Caco-2 (cell line): ENCODE measurements at regions not wholly inside any gene's neighbourhood (a gene's known extent, or its start where the extent isn't known, plus 50 kb on each side); places are given as distances from the start of the nearest gene placed in this dataset.

ENCODE experiments used
- BruUV-seq: library from RNA; stranded (reverse); fragments of 400-500 nt; replicated peaks from 2 replicates; lab custom pipeline; 2021; lab: Mats Ljungman, UMichigan
- CTCF ChIA-PET: fragments of 300-600 bp; sonication (Branson Sonifier 250); formaldehyde crosslinking; loops from one replicate; lab custom pipeline; 2022; ENCODE audit warnings: antibody characterized with exemption; lab: Charles Lee
- POLR2A ChIA-PET: fragments of 300-600 bp; sonication (Branson Sonifier 250); formaldehyde crosslinking; loops from one replicate; lab custom pipeline; 2022; ENCODE audit warnings: antibody characterized with exemption; lab: Charles Lee
- DNase-seq, 2 experiments: peaks; one replicate each; pipeline versions ENCODE4 v3.0.0 to v3.0.0-alpha.2; 2020 to 2022
- H3K27me3 ChIP-seq: replicated peaks from 2 replicates; pipeline ENCODE4 v1.6.0; 2011; ENCODE audit warnings: low read length; ENCODE audit not compliant: control insufficient read depth, insufficient read depth
- H3K36me3 ChIP-seq: 2 replicates; pipeline ENCODE4 v1.5.1; 2011; ENCODE audit warnings: low read length; ENCODE audit not compliant: control insufficient read depth, insufficient read depth
- H3K4me1 ChIP-seq: fragments of 250-450 bp; sonication (Bioruptor Pico); 2 replicates; pipeline ENCODE4 v1.5.1; 2020; ENCODE audit warnings: mild to moderate bottlenecking
- H3K4me3 ChIP-seq: 2 replicates; pipeline ENCODE4 v1.5.1; 2011; ENCODE audit warnings: low read depth, mild to moderate bottlenecking, control low read depth, low read length
- H3K9me3 ChIP-seq: fragments of 250-450 bp; sonication (Bioruptor Pico); 2 replicates; pipeline ENCODE4 v1.5.1; 2020; ENCODE audit warnings: mild to moderate bottlenecking, moderate library complexity
- H3K27ac Mint-ChIP-seq: one replicate; pipeline ENCODE4 v1.8.0; 2022; ENCODE audit warnings: mixed read lengths; ENCODE audit not compliant: unreplicated experiment
- H3K27me3 Mint-ChIP-seq: one replicate; pipeline ENCODE4 v1.8.0; 2022; ENCODE audit warnings: mixed read lengths; ENCODE audit not compliant: insufficient read depth, unreplicated experiment
- H3K36me3 Mint-ChIP-seq: one replicate; pipeline ENCODE4 v1.8.0; 2022; ENCODE audit warnings: mild to moderate bottlenecking, mixed read lengths; ENCODE audit not compliant: insufficient read depth, unreplicated experiment
- H3K4me1 Mint-ChIP-seq: one replicate; pipeline ENCODE4 v1.8.0; 2022; ENCODE audit warnings: low read depth, mixed read lengths; ENCODE audit not compliant: unreplicated experiment
- H3K4me3 Mint-ChIP-seq: one replicate; pipeline ENCODE4 v1.8.0; 2022; ENCODE audit warnings: mild to moderate bottlenecking, moderate library complexity, mixed read lengths; ENCODE audit not compliant: unreplicated experiment
- H3K9me3 Mint-ChIP-seq: one replicate; pipeline ENCODE4 v1.8.0; 2022; ENCODE audit warnings: mixed read lengths; ENCODE audit not compliant: unreplicated experiment
- CTCF ChIP-seq, 2 experiments: fragments of 200-600 bp in 1 of 2; IDR thresholded peaks; 1 replicate in 1 of 2; 2 replicates in 1 of 2; pipeline versions ENCODE4 v1.5.1 to v1.8.0; 2011 to 2022; ENCODE audit warnings: antibody characterized with exemption in 1 of 2, control low read depth in 1 of 2, inconsistent platforms in 1 of 2, low read depth in 1 of 2, low read length in 1 of 2, mild to moderate bottlenecking in 1 of 2, moderate library complexity in 1 of 2; ENCODE audit not compliant: insufficient read depth in 1 of 2, severe bottlenecking in 1 of 2, unreplicated experiment in 1 of 2
- intact Hi-C: fragments of 100-400 bp; cut with micrococcal nuclease; formaldehyde crosslinking; loops from one replicate; pipeline ENCODE4 v1.10.0; 2022; ENCODE audit not compliant: unreplicated experiment

GRCh38 chr12:81949841-81950308, 190.7 kb upstream of the PPFIA2 start:
- no peaks in the 10 kb centered on the region for H3K9me3 Mint-ChIP-seq
- no peaks in the 10 kb centered on the region for H3K9me3 ChIP-seq
- no peak for TF ChIP-seq CTCF (IDR thresholded peaks at IDR 0.05; ENCODE audit: insufficient read depth in 1 of 2, low read depth in 1 of 2, low read length in 1 of 2, severe bottlenecking in 1 of 2, unreplicated experiment in 1 of 2)
- no peak overlapping the region for H3K4me3 ChIP-seq
- intact Hi-C loops = no loop called here
- ChIA-PET CTCF (no interaction called here), POLR2A (no interaction called here)
- H3K27ac Mint-ChIP-seq = no peak overlapping the region
- BruUV-seq = no TSS peak
- DNase-seq = no peak
- no peaks in the 10 kb centered on the region for H3K4me1 Mint-ChIP-seq
- no peak overlapping the region for H3K4me3 Mint-ChIP-seq
- no peaks in the 10 kb centered on the region for H3K36me3 ChIP-seq
- H3K36me3 Mint-ChIP-seq = no peaks in the 10 kb centered on the region
- H3K4me1 ChIP-seq = no peaks in the 10 kb centered on the region
- H3K27me3 Mint-ChIP-seq = peaks cover 3% of the 10 kb centered on the region
- H3K27me3 ChIP-seq = no peaks in the 10 kb centered on the region

- Mint-ChIP-seq H3K9me3 (no peaks in the 10 kb centered on the region), H3K27ac (no peak overlapping the region), H3K36me3 (no peaks in the 10 kb centered on the region), H3K27me3 (peaks cover 3% of the 10 kb centered on the region), H3K4me3 (no peak overlapping the region), H3K4me1 (no peaks in the 10 kb centered on the region)
- ChIA-PET CTCF (no interaction called here), POLR2A (no interaction called here)
- no TSS peak for BruUV-seq
- no peak for TF ChIP-seq CTCF (IDR thresholded peaks at IDR 0.05; ENCODE audit: insufficient read depth in 1 of 2, low read depth in 1 of 2, low read length in 1 of 2, severe bottlenecking in 1 of 2, unreplicated experiment in 1 of 2)
- H3K27me3 ChIP-seq = no peaks in the 10 kb centered on the region
- H3K9me3 ChIP-seq = no peaks in the 10 kb centered on the region
- no peaks in the 10 kb centered on the region for H3K4me1 ChIP-seq
- H3K36me3 ChIP-seq = no peaks in the 10 kb centered on the region
- intact Hi-C loops = no loop called here
- no peak for DNase-seq
- H3K4me3 ChIP-seq = no peak overlapping the region
Observed at GRCh38 chr12:81949416-81949815, 190.3 kb upstream of the PPFIA2 start.

- POLR2A ChIA-PET = no interaction called here
- no peak for DNase-seq
- peaks cover 3% of the 10 kb centered on the region for H3K27me3 Mint-ChIP-seq
Observed at GRCh38 chr12:81944886-81945285, 185.7 kb upstream of the PPFIA2 start.

More at GRCh38 chr12:81944886-81945285, 185.7 kb upstream of the PPFIA2 start:
- no peaks in the 10 kb centered on the region for H3K27me3 ChIP-seq
- Mint-ChIP-seq H3K9me3 (no peaks in the 10 kb centered on the region), H3K36me3 (no peaks in the 10 kb centered on the region), H3K4me1 (no peaks in the 10 kb centered on the region), H3K27ac (no peak overlapping the region), H3K4me3 (no peak overlapping the region)
- CTCF ChIA-PET = no interaction called here
- no peaks in the 10 kb centered on the region for H3K36me3 ChIP-seq
- no peak overlapping the region for H3K4me3 ChIP-seq
- H3K9me3 ChIP-seq = no peaks in the 10 kb centered on the region
- no peak for TF ChIP-seq CTCF (IDR thresholded peaks at IDR 0.05; ENCODE audit: insufficient read depth in 1 of 2, low read depth in 1 of 2, low read length in 1 of 2, severe bottlenecking in 1 of 2, unreplicated experiment in 1 of 2)
- no peaks in the 10 kb centered on the region for H3K4me1 ChIP-seq
- no TSS peak for BruUV-seq
- intact Hi-C loops = no loop called here
